K562 (cell line): ENCODE measurements at regions not wholly inside any gene's neighbourhood (a gene's known extent, or its start where the extent isn't known, plus 50 kb on each side); places are given as distances from the start of the nearest gene placed in this dataset.

Source experiments
- ATAC-seq: fragments of 200-7000 bp; cut with Tn5 transposase; 3 replicates; pipeline ENCODE4 v1.9.1; 2020; ENCODE audit warnings: moderate library complexity
- BruUV-seq: library from RNA; stranded (reverse); fragments of 400-500 nt; replicated peaks from 2 replicates; lab custom pipeline; 2021; lab: Mats Ljungman, UMichigan
- CTCF ChIA-PET: fragments of 300-600 bp; formaldehyde crosslinking; extraction: SDS; loops from one replicate; lab custom pipeline; 2021; ENCODE audit warnings: low intra/inter-chr PET ratio; lab: Yijun Ruan, JAX
- POLR2A ChIA-PET: fragments of 300-600, 350-650 bp; sonication (Branson Sonifier 250); formaldehyde crosslinking; extraction: SDS; loops from one replicate; lab custom pipeline; 2021; ENCODE audit warnings: antibody characterized with exemption, inconsistent platforms; lab: Yijun Ruan, JAX
- DNase-seq, 4 experiments: peaks; one replicate each; pipeline versions ENCODE4 v3.0.0 to v3.0.0-alpha.2; 2011 to 2018; ENCODE audit warnings: low spot score in 3 of 4, mixed read lengths in 3 of 4; ENCODE audit errors: extremely low read depth in 1 of 4
- FAIRE-seq: peaks from 2 replicates; lab custom pipeline; 2011; peaks lifted over from hg19 to GRCh38; lab: Jason Lieb, UNC
- H2AFZ ChIP-seq: 2 replicates; pipeline ENCODE4 v1.6.0; 2011; ENCODE audit warnings: low read depth, low read length, control low read depth, inconsistent platforms
- H3K27ac ChIP-seq: fragments of 200-600 bp; 3 replicates; pipeline ENCODE4 v1.8.0; 2011; ENCODE audit warnings: low read depth, mild to moderate bottlenecking, control low read depth, inconsistent platforms, low read length, moderate library complexity, mixed read lengths; ENCODE audit errors: extremely low read depth
- H3K27me3 ChIP-seq, 2 experiments: fragments of 300-600 bp in 1 of 2; 2 replicates in 1 of 2; 3 replicates in 1 of 2; pipeline versions ENCODE4 v1.6.0 to v1.8.0; 2011; ENCODE audit warnings: inconsistent platforms in 2 of 2, low read length in 2 of 2, mild to moderate bottlenecking in 1 of 2, mixed read lengths in 1 of 2, moderate library complexity in 1 of 2; ENCODE audit not compliant: control insufficient read depth in 2 of 2, insufficient read depth in 2 of 2
- H3K36me3 ChIP-seq: fragments of 300-600 bp; 3 replicates; pipeline ENCODE4 v1.8.0; 2011; ENCODE audit warnings: mild to moderate bottlenecking, low read length, inconsistent platforms; ENCODE audit not compliant: control insufficient read depth, insufficient read depth
- H3K4me1 ChIP-seq, 2 experiments: fragments of 200-600 bp in 1 of 2; replicated peaks in 1 of 2; 2 replicates in 1 of 2; 3 replicates in 1 of 2; pipeline versions ENCODE4 v1.5.1 to v1.8.0; 2011; ENCODE audit warnings: inconsistent platforms in 2 of 2, low read length in 2 of 2, mild to moderate bottlenecking in 1 of 2, mixed read lengths in 1 of 2, moderate library complexity in 1 of 2; ENCODE audit not compliant: control insufficient read depth in 2 of 2, insufficient read depth in 2 of 2
- H3K4me2 ChIP-seq: 2 replicates; pipeline ENCODE4 v1.6.1; 2011; ENCODE audit warnings: low read length, control low read depth, inconsistent platforms, mixed read lengths; ENCODE audit not compliant: insufficient read depth
- H3K4me3 ChIP-seq: fragments of 200-600 bp; sonication (generic), shearing (Covaris generic); 2 replicates; pipeline ENCODE4 v1.5.1; 2016; ENCODE audit warnings: control low read depth, inconsistent platforms
- H3K79me2 ChIP-seq: fragments of 200-600 bp; 3 replicates; pipeline ENCODE4 v1.8.0; 2011; ENCODE audit warnings: low read length, inconsistent platforms; ENCODE audit not compliant: control insufficient read depth, insufficient read depth
- H3K9ac ChIP-seq, 2 experiments: 2 replicates each; pipeline versions ENCODE4 v1.6.0 to v1.6.1; 2011; ENCODE audit warnings: low read depth in 2 of 2, low read length in 2 of 2, control low read depth in 1 of 2, inconsistent platforms in 1 of 2, mild to moderate bottlenecking in 1 of 2, mixed read lengths in 1 of 2; ENCODE audit not compliant: insufficient read depth in 1 of 2
- H3K9me1 ChIP-seq: one replicate; pipeline ENCODE4 v1.6.0; 2011; ENCODE audit warnings: inconsistent platforms, mild to moderate bottlenecking, low read length, moderate library complexity; ENCODE audit not compliant: control insufficient read depth, insufficient read depth
- H3K9me3 ChIP-seq: replicated peaks from 2 replicates; pipeline ENCODE4 v1.5.1; 2011; ENCODE audit warnings: low read depth, low read length, inconsistent platforms; ENCODE audit not compliant: control insufficient read depth, insufficient read depth
- H4K20me1 ChIP-seq: replicated peaks from 2 replicates; pipeline ENCODE4 v1.6.1; 2011; ENCODE audit warnings: low read length, inconsistent platforms, mixed read lengths; ENCODE audit not compliant: control insufficient read depth, insufficient read depth
- CEBPG ChIP-seq, 3 experiments: fragments of 200-800 bp in 1 of 3; sonication (Bioruptor generic) in 1 of 3; sonication (generic) in 1 of 3; formaldehyde crosslinking in 1 of 3; IDR thresholded peaks in 2 of 3; conservative IDR thresholded peaks in 1 of 3; 2 replicates each; pipeline versions ENCODE4 v1.6.1 to v1.8.0; 2016 to 2022; ENCODE audit warnings: missing compliant biosample characterization in 2 of 3, missing genetic modification characterization in 2 of 3, mild to moderate bottlenecking in 1 of 3, missing genetic modification reagents in 1 of 3
- NFIC ChIP-seq: fragments of 450-650 bp; IDR thresholded peaks from 2 replicates; pipeline ENCODE4 v1.6.1; 2017; ENCODE audit warnings: mild to moderate bottlenecking, inconsistent platforms
- RAD21 ChIP-seq, 2 experiments: fragments of 250-450 bp in 1 of 2; fragments of 450-650 bp in 1 of 2; sonication (Bioruptor Pico) in 1 of 2; formaldehyde crosslinking in 1 of 2; IDR thresholded peaks in 1 of 2; conservative IDR thresholded peaks in 1 of 2; 2 replicates each; pipeline versions ENCODE4 v1.4.0 to v1.8.0; 2020 to 2022; ENCODE audit warnings: mild to moderate bottlenecking in 2 of 2, moderate library complexity in 1 of 2
- RBM39 ChIP-seq: fragments of 200-400 bp; formaldehyde crosslinking; optimal IDR thresholded peaks from 2 replicates; pipeline ENCODE3; 2018; ENCODE audit warnings: low read depth, low read length
- STAG1 ChIP-seq: sonication (generic); formaldehyde crosslinking; IDR thresholded peaks from 2 replicates; pipeline ENCODE4 v1.5.0; 2020; ENCODE audit warnings: missing genetic modification reagents, borderline replicate concordance
- STAT5B ChIP-seq: fragments of 250-450 bp; sonication (Bioruptor Pico); IDR thresholded peaks from 2 replicates; pipeline ENCODE4 v1.8.0; 2021; ENCODE audit warnings: mild to moderate bottlenecking, inconsistent platforms
- ZFX ChIP-seq: sonication (generic); formaldehyde crosslinking; IDR thresholded peaks from 2 replicates; pipeline ENCODE4 v1.8.0; 2022; ENCODE audit warnings: mild to moderate bottlenecking, missing genetic modification reagents, moderate library complexity
- ZNF311 ChIP-seq: fragments of 250-450 bp; sonication (Bioruptor Pico); IDR thresholded peaks from 2 replicates; pipeline ENCODE4 v1.4.0; 2020; ENCODE audit warnings: mild to moderate bottlenecking, moderate library complexity
- ZNF551 ChIP-seq: fragments of 250-450 bp; sonication (Bioruptor Pico); IDR thresholded peaks from 2 replicates; pipeline ENCODE4 v1.5.0; 2021; ENCODE audit warnings: mild to moderate bottlenecking, moderate library complexity
- WGBS: fragments of 100-300 bp; shearing (Covaris generic); methylation state at CpG from one replicate; pipeline ENCODE4 v1.1.6; 2016; ENCODE audit warnings: low coverage, mixed read lengths; ENCODE audit not compliant: insufficient coverage; ENCODE audit errors: missing lambda C conversion rate; 5-methylcytosine and 5-hydroxymethylcytosine counted together
- in situ Hi-C: fragments of 300-500 bp; cut with MboI; formaldehyde crosslinking; loops from 4 replicates; pipeline ENCODE4 v1.15.0; 2018; ENCODE audit warnings: inconsistent platforms, mixed read lengths
- intact Hi-C: fragments of 100-400 bp; cut with micrococcal nuclease; formaldehyde crosslinking; loops from 2 replicates; pipeline ENCODE4 v1.14.2; 2022

DNA sequence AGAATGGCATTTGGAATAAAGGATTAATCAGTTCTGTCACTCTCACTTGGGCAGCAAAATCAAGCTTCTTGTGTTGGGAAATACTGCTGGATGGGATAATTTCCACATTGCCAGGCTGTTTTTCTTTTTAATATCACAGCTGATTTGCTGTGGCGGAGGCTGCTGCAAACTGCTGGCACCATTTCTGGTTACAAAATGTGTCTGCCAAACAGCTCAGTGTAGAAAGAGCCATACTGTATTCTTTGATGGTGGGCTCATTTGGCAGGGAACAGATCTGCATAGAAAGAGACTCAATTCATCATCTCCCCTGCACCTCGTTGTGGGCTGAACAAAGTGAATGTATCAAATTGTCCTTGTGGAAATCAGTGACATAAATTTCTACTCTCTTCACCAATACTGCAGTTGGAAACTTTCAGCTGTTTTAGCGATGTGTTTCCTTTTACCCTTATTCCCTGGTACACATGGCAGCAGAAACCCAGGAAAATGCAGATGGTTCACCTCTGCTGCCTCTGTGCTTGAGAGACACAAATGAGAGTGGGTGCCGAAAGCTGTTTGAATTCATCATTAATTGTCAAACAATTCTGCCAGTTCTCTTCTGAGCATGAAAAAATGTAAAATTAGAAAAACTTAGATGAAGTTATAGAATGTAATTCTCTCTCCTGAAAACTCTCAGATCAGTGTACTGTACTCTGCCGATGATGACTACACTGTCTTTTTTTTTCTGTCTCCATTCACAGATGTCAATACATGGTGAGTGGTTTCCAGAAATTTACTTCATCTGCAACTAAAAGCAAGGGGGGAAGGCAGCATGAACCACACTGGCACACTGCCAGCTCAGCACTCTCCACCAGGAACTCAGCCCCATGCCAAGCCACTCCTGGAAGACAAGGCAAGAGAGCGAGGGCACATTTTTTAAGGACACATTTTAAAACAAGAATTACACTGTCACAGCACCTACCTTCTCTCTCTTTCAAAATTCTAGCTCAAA lies 75.0 kb downstream of the HMHB1 start:
- no peaks in the 10 kb centered on the region for H4K20me1 ChIP-seq
- H2AFZ ChIP-seq = no peak overlapping the region
- POLR2A ChIA-PET = interaction anchor here (0.6 kb wide), 1 partner anchor 18 kb away, joined by 3 read pairs; no protein-coding TSS in a partner anchor
- no peak overlapping the region for H3K4me3 ChIP-seq
- in situ Hi-C loops (no loop called here), intact Hi-C loops (no loop called here)
- no peaks in the 10 kb centered on the region for H3K36me3 ChIP-seq
- H3K4me1 ChIP-seq = no peaks in the 10 kb centered on the region
- DNase-seq = no peak
- TF ChIP-seq CEBPG (CRISPR knock-in tag; IDR thresholded peaks at IDR 0.05) = no peak
- TF ChIP-seq CEBPG (tag; conservative IDR thresholded peaks at IDR 0.05 in 1 of 2, IDR thresholded peaks at IDR 0.05 in 1 of 2) = no peak
- no peak for TF ChIP-seq RAD21 (CRISPR knock-in tag; conservative IDR thresholded peaks at IDR 0.05 in 1 of 2, IDR thresholded peaks at IDR 0.05 in 1 of 2)
- peak; percentile 60 for TF ChIP-seq NFIC
- TF ChIP-seq ZNF311 (CRISPR knock-in tag) = no peak
- no peak for TF ChIP-seq STAT5B (CRISPR knock-in tag)
- no peak for TF ChIP-seq ZNF551
- no peak for TF ChIP-seq ZFX (CRISPR knock-in tag)
- TF ChIP-seq RBM39 = no peak
- TF ChIP-seq STAG1 = no peak
- ATAC-seq = no peak
- 2% methylated on average over 6 of the region's 6 CpGs for WGBS
- H3K27me3 ChIP-seq = no peaks in the 10 kb centered on the region
- no peaks in the 10 kb centered on the region for H3K9me1 ChIP-seq
- FAIRE-seq = no peak
- no peak overlapping the region for H3K4me2 ChIP-seq
- BruUV-seq = no TSS peak
- no peaks in the 10 kb centered on the region for H3K79me2 ChIP-seq
- no peaks in the 10 kb centered on the region for H3K9me3 ChIP-seq
- no peak overlapping the region for H3K27ac ChIP-seq
- CTCF ChIA-PET = no interaction called here
- no peak overlapping the region for H3K9ac ChIP-seq
